GM19035 (cell line): ENCODE measurements at regions not wholly inside any gene's neighbourhood (a gene's known extent, or its start where the extent isn't known, plus 50 kb on each side); places are given as distances from the start of the nearest gene placed in this dataset.
"Not testable (repeated sequence)": the region's sequence is repeated elsewhere in the genome, so short reads cannot be mapped to it uniquely, and the experiment has no call there.

Experiments
- ATAC-seq: cut with Tn5 transposase; IDR thresholded peaks from one replicate; pipeline ENCODE4 v1.9.1; 2021; ENCODE audit not compliant: unreplicated experiment

DNA sequence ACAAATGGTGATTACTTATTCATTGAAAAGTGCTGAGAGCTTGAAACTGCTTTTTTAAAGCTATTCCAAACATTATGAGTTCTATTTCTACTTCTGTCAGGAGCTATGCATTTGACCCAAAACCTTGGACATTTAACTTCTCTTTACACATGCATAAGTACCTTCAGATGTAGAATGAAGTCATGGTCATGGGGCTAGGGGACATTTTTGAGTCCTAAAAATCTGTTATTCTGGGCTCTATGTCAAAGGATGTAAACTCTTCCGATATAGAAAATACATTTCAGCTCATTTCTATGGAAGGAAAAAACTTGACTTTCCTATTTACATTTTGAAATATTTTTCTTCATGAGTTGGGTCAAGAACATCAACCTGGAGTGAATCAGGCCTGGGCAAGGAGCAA lies 179.5 kb upstream of the CXCL12 start:
- ATAC-seq: no peak

DNA sequence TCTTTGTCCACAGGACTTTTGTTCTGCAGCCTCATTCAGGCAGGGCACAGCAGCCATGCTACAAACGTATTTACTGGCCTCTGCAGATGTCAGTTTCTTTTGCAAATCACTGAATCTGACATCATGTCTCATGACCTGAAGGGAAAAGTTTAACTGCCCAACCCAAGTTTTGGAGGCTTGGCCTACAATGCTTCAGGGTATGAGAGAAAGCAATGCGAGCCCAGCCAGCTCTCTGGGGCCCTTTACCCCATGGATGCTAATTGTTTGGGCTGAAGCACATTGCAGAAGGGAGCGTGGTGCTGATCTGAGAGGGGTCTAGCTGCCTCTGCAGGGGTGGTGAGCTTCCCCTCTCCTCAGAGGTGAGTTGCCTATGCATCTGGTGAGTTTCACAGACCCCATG lies 179.9 kb upstream of the CXCL12 start:
- no peak for ATAC-seq

DNA sequence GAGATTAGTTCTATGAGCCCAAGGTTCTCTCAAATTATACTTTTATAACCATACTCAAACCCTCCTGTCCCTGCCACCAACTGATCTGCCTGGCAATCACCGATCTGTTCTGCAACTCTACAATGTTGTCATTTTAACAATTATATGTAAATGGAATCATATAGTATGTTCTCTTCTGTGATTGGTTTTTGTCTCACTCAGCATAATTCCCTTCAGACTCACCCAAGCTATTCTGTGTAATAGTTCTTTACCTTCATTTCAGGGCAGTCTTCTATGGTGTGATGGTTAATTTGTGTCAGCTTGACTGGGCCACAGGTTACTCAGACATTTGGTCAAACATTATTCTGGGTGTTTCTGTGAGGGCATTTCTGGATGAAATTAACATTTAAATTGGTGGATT lies 181.9 kb upstream of the CXCL12 start:
- ATAC-seq: no peak

DNA sequence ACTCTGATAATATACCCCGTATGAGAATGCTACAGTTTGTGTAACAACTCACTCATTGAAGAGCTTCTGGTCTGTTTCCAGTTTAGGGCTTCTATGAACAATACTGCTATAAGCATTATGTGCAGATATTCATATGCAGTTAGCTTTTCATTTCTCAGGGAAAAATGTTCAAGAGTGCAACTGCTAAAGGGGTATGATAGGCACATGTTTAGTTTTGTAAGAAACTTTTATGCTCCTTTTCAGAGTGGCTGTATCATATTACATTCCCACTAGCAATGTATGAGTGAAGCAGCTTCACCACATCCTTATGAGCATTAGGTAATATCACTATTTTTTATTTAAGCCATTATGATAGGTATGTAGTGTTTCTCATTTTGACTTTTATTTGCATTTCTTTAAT lies 182.6 kb upstream of the CXCL12 start:
- no peak for ATAC-seq

DNA sequence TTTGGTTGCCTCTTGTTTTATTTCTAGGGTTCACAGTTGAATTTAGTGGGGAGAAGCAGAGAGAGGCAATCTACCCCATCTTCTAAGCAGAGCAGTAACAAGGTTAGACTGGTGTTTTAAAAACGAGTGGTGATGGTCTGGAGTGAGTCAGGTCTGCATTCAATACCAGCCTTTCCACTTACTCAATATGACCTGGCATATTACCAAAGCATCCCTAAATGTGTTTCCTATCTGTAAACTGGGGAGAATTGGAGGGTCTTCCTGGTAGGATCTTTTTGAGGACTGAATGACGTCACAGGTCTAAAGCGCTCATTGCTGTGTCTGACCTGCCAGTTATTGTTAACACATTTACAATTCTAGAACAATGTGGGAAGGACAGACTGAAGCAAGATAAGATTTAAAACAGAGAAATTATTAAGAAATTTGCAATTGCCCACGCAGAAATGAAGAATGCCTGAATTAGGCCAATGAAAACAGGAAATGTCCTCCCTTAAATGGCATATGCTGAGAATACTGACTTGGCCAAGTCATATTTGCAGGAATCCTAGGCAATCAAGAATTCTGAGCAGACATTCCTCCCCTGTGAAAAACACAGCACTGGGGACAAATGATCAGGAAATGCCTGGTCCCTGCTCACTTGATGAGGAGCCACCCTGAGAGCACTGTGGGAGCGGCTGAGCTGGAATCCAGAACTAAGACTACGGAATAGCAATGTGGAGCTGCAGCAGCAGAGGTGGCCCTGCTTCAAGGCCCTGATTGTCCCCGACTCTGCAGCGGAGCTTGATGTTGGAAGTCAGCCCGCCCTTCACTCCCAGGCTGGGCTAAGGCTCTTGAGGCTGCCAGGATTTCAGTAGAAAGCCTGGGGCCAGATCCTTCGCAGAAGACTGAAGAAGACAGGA lies 184.5 kb upstream of the CXCL12 start:
- no peak for ATAC-seq

DNA sequence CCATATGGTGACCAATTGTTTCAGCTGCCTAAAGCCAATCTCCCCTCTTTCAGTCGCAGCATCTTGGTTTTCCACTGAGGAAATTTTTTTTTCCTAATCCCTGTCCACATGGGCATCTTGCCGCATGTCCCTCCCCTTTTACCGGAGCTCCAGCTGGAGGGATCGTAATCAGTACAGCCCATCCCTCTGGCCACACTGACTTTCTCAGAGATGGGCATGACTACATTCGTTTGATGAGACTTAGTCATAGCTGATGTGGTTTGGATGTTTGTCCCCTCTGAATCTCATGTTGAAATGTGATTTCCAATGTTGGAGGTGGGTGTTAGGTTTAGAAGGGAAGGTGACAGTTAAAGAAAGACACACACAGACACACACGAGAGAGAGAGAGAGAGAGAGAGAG lies 186.8 kb upstream of the CXCL12 start:
- no peak for ATAC-seq

DNA sequence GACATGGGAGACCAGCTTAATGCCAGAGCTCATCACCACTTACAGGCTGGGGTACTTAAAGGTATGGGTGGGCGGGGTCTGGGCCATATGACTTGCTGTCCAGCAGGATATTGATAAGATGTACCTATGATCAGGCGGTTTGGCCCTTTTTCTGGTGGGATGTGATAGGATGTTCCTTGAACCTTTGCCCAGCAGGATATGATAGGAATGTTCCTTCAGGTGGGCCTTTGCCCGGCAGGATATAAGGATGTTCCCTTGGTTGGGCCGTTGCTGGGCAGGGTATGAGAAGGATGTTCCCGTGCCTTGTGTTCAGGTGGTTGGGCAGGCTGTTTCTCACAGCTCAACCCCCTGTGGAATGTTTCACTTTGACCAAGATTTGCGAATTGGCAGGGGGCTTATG lies 187.2 kb upstream of the CXCL12 start:
- ATAC-seq: no peak

DNA sequence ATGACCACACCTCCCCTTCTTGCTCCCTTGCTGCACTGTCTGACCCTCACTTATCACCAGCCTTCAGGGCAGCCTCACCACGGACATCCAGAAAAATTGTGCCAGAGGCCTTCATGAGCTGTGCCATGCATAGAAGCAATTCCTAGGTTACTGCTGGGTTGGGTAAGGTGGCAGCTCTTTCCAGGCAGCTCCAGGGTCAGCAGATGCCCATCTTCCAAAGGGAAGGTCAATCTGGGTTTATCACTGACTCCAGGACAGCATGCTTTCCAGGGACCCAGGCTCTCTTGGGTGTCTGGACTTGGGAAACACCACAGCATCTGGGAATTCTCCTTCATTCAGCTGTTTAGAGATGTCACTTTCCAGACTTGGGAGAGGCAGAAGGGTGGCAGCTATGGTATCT lies 188.9 kb upstream of the CXCL12 start:
- ATAC-seq: no peak

DNA sequence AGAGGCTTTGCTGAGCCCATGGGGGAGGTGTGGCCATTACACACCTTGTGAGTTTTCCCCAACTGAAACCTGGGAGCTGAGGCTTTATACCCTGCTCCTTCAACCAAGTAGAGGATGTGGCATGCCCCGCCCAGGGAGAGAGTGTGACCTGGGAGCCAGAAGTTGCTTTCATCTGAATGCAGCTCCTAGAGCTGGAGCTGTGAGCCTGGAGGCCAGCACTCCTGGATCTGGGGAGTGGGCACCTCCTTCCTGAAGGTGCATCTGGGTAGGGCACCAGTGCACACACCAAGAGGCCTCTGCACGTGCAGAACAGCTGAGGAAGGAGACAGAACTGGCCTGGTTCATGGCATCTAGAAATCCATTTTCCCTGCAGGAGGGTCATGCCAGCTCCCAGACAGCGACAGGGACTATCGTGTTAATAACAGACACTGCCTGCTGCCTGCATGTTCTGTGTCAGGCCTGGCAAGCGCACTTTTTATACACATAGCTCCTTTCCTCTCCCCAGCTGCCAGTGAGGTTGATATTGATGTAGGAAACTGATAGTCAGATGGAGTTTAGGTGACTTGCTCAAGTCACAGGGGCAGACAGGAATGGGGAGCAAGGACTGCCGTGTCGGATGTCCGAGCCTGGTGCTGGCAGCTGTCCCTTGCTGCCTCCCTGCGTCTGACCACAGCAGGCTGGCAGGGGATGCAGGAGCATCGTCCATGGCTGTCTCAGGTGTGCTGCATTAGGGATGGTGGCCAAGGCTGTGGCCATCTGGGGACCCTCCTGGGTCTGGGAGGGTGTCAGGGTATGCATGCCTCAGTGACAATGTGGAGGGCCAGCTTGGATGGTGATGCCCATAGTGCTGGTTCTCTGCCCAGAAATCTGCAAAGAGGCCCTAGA lies 189.9 kb upstream of the CXCL12 start:
- ATAC-seq: no peak

DNA sequence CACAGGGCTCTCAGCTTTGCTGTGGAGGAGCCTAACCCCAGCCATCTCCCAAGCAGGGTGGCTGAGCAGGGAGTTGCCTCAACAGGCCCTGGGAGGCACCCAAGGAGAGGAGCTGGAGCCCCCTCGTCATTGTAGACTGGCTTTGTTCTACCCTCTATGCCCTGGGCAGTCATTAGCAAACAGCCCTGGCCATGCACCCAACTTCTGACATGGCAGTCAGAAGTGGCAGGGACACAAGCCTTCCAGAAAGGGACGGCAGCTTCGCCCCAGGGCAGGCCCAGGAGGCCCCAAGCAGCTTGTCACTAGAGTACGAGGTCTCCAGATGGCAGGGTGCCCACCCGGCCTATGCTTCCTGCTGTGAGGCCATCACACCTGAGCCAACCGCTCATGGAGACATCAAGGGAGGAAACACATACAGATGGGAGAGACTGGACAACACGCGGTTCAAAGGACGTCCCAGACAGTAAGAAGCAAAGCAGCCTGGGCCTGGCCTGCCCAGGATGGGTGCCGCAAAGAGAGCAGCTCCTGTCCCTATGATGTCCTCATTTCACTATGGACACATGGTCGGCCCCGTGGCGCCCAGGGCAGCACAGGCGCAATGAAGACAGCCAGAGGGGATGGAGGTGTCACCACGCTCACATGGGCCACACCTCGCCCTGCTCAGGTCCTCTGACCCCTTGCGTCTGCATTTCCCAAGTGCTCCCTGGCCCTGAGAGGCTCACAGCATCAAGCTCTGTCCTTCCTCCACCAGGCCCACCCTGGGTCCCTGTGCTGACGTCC lies 190.9 kb upstream of the CXCL12 start:
- no peak for ATAC-seq

DNA sequence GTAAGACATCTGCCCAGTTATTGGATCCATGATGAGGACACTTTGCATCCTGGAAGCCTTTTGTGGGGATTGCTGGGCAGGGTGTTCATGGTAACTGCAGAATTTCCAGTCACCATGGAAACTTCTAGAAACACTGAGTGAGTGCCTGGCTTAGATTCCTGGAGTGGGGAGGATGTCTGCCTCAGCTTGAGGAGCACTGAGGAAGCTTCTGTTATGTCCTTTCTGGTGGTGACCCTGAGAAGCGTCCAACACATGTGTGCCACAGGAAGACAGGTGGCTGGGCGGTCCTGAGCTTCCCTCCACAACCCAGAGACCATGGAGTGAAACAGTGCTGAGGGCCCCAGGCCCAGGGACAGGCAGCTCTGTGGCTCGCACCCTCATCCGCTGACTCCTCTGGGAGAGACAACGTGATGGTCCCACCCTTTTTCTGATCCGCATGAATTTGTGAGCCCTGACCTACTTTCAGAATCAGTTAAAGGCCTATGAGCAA lies 191.8 kb upstream of the CXCL12 start:
- no peak for ATAC-seq

DNA sequence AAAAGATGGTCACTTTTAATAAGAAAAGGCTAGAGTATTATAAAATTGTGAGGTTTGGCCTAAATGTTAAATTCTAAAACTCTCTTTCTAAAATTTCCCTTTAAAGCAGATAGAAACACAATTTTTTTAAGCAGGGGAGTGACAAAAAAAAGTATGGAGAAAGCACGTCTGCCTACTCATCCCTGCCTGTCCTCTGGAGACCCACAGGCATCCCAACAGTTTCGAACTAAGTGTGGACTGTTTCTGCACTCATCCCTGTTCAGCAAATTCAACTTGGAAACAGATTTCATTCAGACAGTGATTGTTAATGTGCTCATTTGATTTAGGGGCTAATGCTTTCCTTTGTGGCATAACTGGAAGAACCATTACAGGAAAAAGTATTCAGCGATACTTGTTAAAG lies 192.6 kb upstream of the CXCL12 start:
- ATAC-seq: no peak

DNA sequence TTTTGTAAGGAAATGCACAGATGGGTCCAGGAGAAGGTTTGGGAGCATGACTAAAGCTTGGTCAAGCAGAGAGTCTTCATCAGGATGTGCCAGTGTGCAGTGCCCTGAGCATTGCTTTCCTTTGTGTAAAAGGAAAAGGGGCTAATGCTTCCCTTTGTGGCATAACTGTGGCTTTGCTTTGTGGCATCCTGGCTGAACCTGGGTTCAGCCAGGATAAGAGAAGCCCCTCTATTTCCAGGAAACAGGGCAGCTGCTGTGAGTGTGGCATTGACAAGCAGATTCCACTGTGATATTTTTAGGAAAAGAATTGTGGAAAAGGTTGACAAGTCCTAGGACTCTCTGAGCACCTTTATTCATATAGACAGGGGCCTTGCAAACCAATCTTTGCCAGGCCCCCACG lies 193.4 kb upstream of the CXCL12 start:
- no peak for ATAC-seq

DNA sequence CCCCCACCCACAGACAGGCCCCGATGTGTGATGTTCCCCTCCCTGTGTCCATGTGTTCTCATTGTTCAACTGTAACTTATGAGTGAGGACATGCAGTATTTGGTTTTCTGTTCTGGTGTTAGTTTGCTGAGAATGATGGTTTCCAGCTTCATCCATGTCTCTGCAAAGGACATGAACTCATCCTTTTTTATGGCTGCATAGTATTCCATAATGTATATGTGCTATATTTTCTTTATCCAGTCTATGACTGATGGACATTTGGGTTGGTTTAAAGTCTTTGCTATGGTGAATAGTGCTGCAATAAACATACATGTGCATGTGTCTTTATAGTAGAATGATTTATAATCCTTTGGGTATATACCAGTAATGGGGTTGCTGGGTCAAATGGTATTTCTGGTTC lies 194.1 kb upstream of the CXCL12 start:
- not testable (repeated sequence) for ATAC-seq

DNA sequence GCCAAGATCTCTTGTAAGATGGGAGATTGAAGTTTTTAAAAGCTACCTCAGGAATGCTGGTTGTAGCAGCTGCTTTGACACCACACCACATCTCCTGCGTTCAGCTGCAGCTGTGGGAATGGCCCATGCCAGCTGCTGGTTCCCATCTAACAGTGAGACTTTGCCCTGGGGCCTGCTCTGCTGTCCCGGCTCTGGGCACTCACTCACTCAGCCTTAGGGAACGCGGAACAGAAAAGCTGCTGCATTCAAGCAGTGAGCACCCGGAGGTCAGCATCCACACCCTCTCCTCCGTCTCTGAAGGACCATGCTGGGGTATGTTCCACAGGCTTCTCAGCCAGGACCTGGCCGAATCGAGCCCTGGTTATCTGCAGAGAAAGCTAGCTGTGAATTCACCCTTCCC lies 197.1 kb upstream of the CXCL12 start:
- ATAC-seq: no peak

DNA sequence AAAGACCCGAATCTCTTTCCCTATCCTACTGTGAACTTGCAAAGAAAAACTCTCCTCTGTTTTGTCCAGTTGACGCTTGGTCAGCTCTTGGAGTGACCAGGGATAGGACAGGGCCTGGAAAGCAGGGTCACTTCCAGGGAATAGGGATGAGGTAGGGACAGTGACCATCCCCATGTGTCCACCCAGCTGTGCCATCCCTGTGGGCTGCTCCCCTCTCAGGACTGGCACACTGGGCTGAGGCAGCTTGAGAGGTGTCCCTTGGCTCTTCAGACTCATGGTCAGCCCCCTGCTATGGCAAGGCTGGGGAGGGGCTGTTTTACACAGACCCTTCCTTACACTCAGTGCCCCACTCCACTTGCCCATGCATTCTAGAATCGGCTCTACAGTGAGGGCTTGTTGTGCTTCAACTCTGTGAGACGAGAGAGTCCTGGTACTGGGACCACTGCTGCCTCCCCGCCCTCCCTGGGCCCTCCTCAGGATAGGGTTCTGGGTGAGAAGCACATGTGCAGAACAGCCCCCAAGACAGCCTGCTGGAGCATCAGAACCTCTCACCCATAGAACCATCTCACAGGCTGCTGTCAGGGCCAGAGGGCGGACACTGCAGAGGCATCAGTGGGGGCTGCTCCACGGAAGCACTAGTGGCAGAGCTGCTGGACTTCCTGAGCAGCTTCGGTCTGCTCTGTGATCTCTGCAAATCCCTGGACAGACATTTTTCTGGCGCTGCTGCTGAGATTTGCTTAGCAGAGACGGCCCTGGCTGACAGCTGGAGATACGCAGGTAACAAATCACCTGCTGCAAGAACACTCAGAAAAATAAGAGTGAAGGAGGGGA lies 202.8 kb upstream of the CXCL12 start:
- no peak for ATAC-seq

DNA sequence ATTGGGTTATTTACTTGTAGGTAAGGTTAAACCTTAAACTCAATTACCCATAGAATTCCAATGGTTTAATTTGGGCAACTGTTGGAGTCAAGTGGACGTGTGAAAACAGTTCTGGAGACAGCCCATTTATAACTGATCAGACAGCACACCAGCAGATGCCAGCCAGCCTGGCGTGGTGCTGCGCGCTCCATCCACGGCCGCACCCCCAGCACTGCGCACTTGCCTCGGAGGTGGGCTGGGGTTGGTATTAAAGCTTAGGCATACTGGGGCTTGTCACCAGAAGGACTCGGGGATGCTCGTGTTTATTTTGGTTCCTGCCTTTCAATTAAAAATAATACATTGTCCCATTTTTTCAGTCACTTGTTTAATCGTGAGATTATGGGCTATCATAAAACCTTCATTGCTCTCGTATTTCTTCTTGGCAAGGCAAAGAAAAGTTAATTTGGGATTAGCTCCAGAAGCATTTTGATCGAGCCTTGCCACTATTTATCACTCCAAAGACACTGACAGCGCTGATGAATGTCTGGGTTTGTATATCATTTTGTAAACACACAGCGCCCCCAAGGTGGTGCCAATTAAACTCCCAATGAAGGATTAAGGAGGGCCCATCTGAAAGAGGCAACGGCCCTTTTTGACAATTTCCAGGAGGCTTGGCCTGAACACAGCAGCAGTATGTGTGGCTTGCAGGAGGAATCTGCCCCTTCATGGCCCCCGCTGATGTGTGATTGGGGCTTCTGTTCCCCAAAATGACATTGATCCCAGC lies 204.5 kb upstream of the CXCL12 start:
- ATAC-seq: no peak

DNA sequence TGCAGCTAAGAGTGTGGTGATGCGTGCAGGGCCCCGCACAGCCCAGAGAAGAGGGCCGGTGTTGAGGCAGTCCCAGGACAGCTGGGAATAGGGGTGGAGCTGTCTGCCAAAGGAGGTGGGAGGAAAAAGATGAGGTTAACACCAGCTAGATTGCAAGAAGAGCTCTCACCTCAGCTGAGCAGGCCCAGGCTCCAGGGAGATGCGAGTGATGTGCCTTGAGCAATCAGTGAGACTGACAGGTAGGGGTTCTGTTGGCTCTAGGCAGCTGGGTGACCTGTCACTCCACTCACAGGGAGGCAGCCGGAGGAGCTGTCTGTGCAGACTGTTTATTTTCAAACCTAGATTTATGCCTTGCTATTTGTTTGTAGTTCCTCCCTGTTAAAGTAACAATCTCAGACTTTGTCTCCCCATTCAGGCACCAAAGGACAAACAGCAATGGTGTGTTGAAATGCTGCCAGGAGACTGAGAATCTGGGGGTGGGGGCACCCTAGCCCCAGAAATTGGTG lies 205.1 kb upstream of the CXCL12 start:
- ATAC-seq: no peak

DNA sequence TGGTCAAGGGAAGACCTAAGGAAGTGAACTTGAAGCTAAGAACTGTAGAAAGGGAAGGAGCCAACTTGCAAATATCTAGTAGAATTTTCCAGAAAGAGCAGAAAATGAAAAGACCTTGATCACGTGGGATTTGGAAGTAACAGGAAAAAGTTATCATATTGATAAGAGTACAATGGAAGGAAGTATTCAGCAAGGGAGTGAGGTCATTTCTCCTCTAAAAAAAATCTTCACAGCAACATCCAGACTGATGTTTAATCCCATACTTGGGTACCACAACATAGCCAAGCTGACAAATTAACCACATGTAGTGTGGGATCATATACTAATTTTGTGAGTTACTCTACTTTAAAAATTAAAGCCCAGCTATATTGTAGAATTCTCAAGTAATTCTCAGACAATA lies 207.0 kb upstream of the CXCL12 start:
- no peak for ATAC-seq
